B cell (primary cell): ENCODE measurements at regions not wholly inside any gene's neighbourhood (a gene's known extent, or its start where the extent isn't known, plus 50 kb on each side); places are given as distances from the start of the nearest gene placed in this dataset.

Experiments
- ATAC-seq: fragments of 200-7000 bp; cut with Tn5 transposase; one replicate; pipeline ENCODE4 v1.10.0; 2021; ENCODE audit warnings: low read depth, mild to moderate bottlenecking, moderate number of reproducible peaks, moderate library complexity
- CTCF ChIA-PET: fragments of 350-600 bp; sonication (Branson Sonifier 250); formaldehyde crosslinking; loops from one replicate; lab custom pipeline; 2021; ENCODE audit warnings: antibody characterized with exemption, inconsistent platforms; lab: Charles Lee
- POLR2A ChIA-PET: fragments of 350-600 bp; sonication (Branson Sonifier 250); formaldehyde crosslinking; loops from one replicate; lab custom pipeline; 2021; ENCODE audit warnings: antibody characterized with exemption; lab: Charles Lee
- DNase-seq: peaks from one replicate; pipeline ENCODE4 v3.0.0; 2013
- H2AFZ ChIP-seq: 2 replicates; pipeline ENCODE4 v1.6.1; 2012; ENCODE audit warnings: mild to moderate bottlenecking, low read depth, low read length; ENCODE audit not compliant: insufficient read depth, poor library complexity, severe bottlenecking
- H3K27ac ChIP-seq, 2 donors: 1 replicate in 1 of 2; 2 replicates in 1 of 2; pipeline ENCODE4 v1.5.1; 2012 to 2013; ENCODE audit warnings: low read length in 2 of 2, mild to moderate bottlenecking in 2 of 2, moderate library complexity in 1 of 2
- H3K27me3 ChIP-seq, 4 experiments: fragments of 200-600 bp in 1 of 4; sonication (generic) in 1 of 4; replicated peaks in 1 of 4; 1 replicate in 2 of 4; 2 replicates in 2 of 4; pipeline versions ENCODE4 v1.6.1 to v1.7.0; 2013 to 2016; ENCODE audit warnings: low read length in 3 of 4, mild to moderate bottlenecking in 2 of 4, mixed read lengths in 1 of 4, moderate library complexity in 1 of 4; ENCODE audit not compliant: insufficient read depth in 4 of 4, control insufficient read depth in 3 of 4; ENCODE audit errors: control extremely low read depth in 1 of 4
- H3K36me3 ChIP-seq, 2 experiments: replicated peaks in 1 of 2; 1 replicate in 1 of 2; 2 replicates in 1 of 2; pipeline versions ENCODE4 v1.6.1 to v1.7.1; 2013; ENCODE audit warnings: low read length in 1 of 2; ENCODE audit not compliant: insufficient read depth in 2 of 2, control insufficient read depth in 1 of 2; ENCODE audit errors: control extremely low read depth in 1 of 2, extremely low read depth in 1 of 2
- H3K4me1 ChIP-seq, 2 donors: fragments of 200-600 bp in 1 of 2; sonication (generic) in 1 of 2; 1 replicate in 1 of 2; 2 replicates in 1 of 2; pipeline versions ENCODE4 v1.5.1 to v1.6.1; 2013 to 2017; ENCODE audit warnings: low read length in 2 of 2; ENCODE audit not compliant: control insufficient read depth in 2 of 2, insufficient read depth in 2 of 2
- H3K4me2 ChIP-seq: replicated peaks from 2 replicates; pipeline ENCODE3; 2012; ENCODE audit warnings: mild to moderate bottlenecking, low read depth, low read length; ENCODE audit not compliant: poor library complexity, severe bottlenecking
- H3K4me3 ChIP-seq, 5 experiments: fragments of 200-600 bp in 1 of 5; sonication (generic) in 1 of 5; 1 replicate in 3 of 5; 2 replicates in 2 of 5; pipeline versions ENCODE4 v1.5.1 to v1.7.0; 2011 to 2016; ENCODE audit warnings: low read length in 4 of 5, mild to moderate bottlenecking in 4 of 5, low read depth in 2 of 5, control low read depth in 1 of 5, moderate library complexity in 1 of 5; ENCODE audit not compliant: insufficient read depth in 1 of 5; ENCODE audit errors: control extremely low read depth in 1 of 5, extremely low read depth in 1 of 5
- H3K79me2 ChIP-seq: fragments of 200-600 bp; sonication (generic); one replicate; pipeline ENCODE4 v1.6.0; 2016; ENCODE audit warnings: low read length; ENCODE audit not compliant: control insufficient read depth, insufficient read depth
- H3K9ac ChIP-seq: fragments of 200-600 bp; sonication (generic); 2 replicates; pipeline ENCODE4 v1.6.1; 2017; ENCODE audit warnings: mild to moderate bottlenecking, low read length, moderate library complexity
- H3K9me3 ChIP-seq, 3 donors: one replicate each; pipeline versions ENCODE4 v1.6.1 to v1.7.1; 2013; ENCODE audit warnings: low read length in 2 of 3; ENCODE audit not compliant: control insufficient read depth in 2 of 3, insufficient read depth in 1 of 3; ENCODE audit errors: control extremely low read depth in 1 of 3
- H4K20me1 ChIP-seq: 2 replicates; pipeline ENCODE4 v1.6.0; 2012; ENCODE audit warnings: mild to moderate bottlenecking, low read length; ENCODE audit not compliant: insufficient read depth, control insufficient read depth, poor library complexity, severe bottlenecking
- H3K27ac Mint-ChIP-seq: one replicate; pipeline ENCODE4 v1.8.0; 2021; ENCODE audit warnings: mixed read lengths
- H3K27me3 Mint-ChIP-seq: one replicate; pipeline ENCODE4 v1.8.0; 2021; ENCODE audit warnings: mixed read lengths
- H3K4me1 Mint-ChIP-seq: one replicate; pipeline ENCODE4 v1.8.0; 2021; ENCODE audit warnings: mixed read lengths
- H3K4me3 Mint-ChIP-seq: one replicate; pipeline ENCODE4 v1.8.0; 2021; ENCODE audit warnings: mixed read lengths
- H3K9me3 Mint-ChIP-seq: one replicate; pipeline ENCODE4 v1.8.0; 2022; ENCODE audit warnings: mixed read lengths; ENCODE audit not compliant: insufficient read depth
- CTCF ChIP-seq: fragments of 200-600 bp; IDR thresholded peaks from one replicate; pipeline ENCODE4 v1.8.0; 2022; ENCODE audit warnings: antibody characterized with exemption, mild to moderate bottlenecking
- EZH2 ChIP-seq: IDR thresholded peaks from 2 replicates; pipeline ENCODE4 v1.6.1; 2012; ENCODE audit warnings: borderline replicate concordance, low read depth, mild to moderate bottlenecking, moderate library complexity, low read length; ENCODE audit not compliant: insufficient read depth, poor library complexity, severe bottlenecking
- WGBS: methylation state at CpG from one replicate; pipeline ENCODE4 v1.1.5; 2013; ENCODE audit warnings: missing lambda C conversion rate; ENCODE audit not compliant: insufficient coverage; 5-methylcytosine and 5-hydroxymethylcytosine counted together
- intact Hi-C: fragments of 100-400 bp; cut with micrococcal nuclease; formaldehyde crosslinking; loops from one replicate; pipeline ENCODE4 v1.10.0; 2022

GRCh38 chr2:184078496-184078895 is 519.8 kb upstream of the ZNF804A start:
- no peaks in the 10 kb centered on the region for H3K27me3 ChIP-seq
- no peak overlapping the region for H3K9ac ChIP-seq
- no peak overlapping the region for H3K4me2 ChIP-seq
- ATAC-seq (no peak), DNase-seq (no peak)
- H3K9me3 ChIP-seq: no peaks in the 10 kb centered on the region
- H3K4me1 Mint-ChIP-seq: no peaks in the 10 kb centered on the region
- H3K27ac Mint-ChIP-seq: no peak overlapping the region
- intact Hi-C loops: no loop called here
- no peak overlapping the region for H2AFZ ChIP-seq
- H3K4me3 Mint-ChIP-seq: no peak overlapping the region
- 100% methylated on average over 1 of the region's 2 CpGs for WGBS
- H3K36me3 ChIP-seq: no peaks in the 10 kb centered on the region
- no peaks in the 10 kb centered on the region for H3K4me1 ChIP-seq
- H3K9me3 Mint-ChIP-seq: no peaks in the 10 kb centered on the region
- no peaks in the 10 kb centered on the region for H4K20me1 ChIP-seq
- no peaks in the 10 kb centered on the region for H3K27me3 Mint-ChIP-seq
- no peak overlapping the region for H3K4me3 ChIP-seq
- ChIA-PET POLR2A (no interaction called here), CTCF (no interaction called here)
- no peak for TF ChIP-seq CTCF
- no peak for TF ChIP-seq EZH2
- no peaks in the 10 kb centered on the region for H3K79me2 ChIP-seq
- H3K27ac ChIP-seq: no peak overlapping the region

- Histone ChIP-seq H3K4me3 (no peak overlapping the region), H3K4me1 (no peaks in the 10 kb centered on the region), H3K27ac (no peak overlapping the region), H3K27me3 (no peaks in the 10 kb centered on the region), H3K9ac (no peak overlapping the region), H2AFZ (no peak overlapping the region), H3K36me3 (no peaks in the 10 kb centered on the region), H3K4me2 (no peak overlapping the region), H4K20me1 (no peaks in the 10 kb centered on the region), H3K9me3 (no peaks in the 10 kb centered on the region), H3K79me2 (no peaks in the 10 kb centered on the region)
- H3K27ac Mint-ChIP-seq: no peak overlapping the region
- no peak for ATAC-seq
- no CpG with 5 or more reads among the region's 3 CpGs for WGBS
- H3K9me3 Mint-ChIP-seq: no peaks in the 10 kb centered on the region
- no peak overlapping the region for H3K4me3 Mint-ChIP-seq
- no peak for DNase-seq
- ChIA-PET CTCF (no interaction called here), POLR2A (no interaction called here)
- H3K27me3 Mint-ChIP-seq: no peaks in the 10 kb centered on the region
- TF ChIP-seq EZH2: no peak
- no peak for TF ChIP-seq CTCF
- no peaks in the 10 kb centered on the region for H3K4me1 Mint-ChIP-seq
- intact Hi-C loops: no loop called here
These were observed 506.9 kb upstream of the ZNF804A start for GRCh38 chr2:184091456-184091855.
